ENCODE measurements at regions not wholly inside any gene's neighbourhood (a gene's known extent, or its start where the extent isn't known, plus 50 kb on each side); places are given as distances from the start of the nearest gene placed in this dataset.

GRCh38 chr2:81545626-81546025, 1241.1 kb upstream of the LRRTM1 start:
- Histone ChIP-seq H3K4me3 (replicated peaks; ENCODE audit: low read depth, low read length) (no peak overlapping the region), H3K36me3 (ENCODE audit: control insufficient read depth, insufficient read depth, low read length) (no peaks in the 10 kb centered on the region), H3K27me3 (replicated peaks; ENCODE audit: control insufficient read depth, insufficient read depth, low read length) (no peaks in the 10 kb centered on the region)
- TF ChIP-seq, protein P1, sequence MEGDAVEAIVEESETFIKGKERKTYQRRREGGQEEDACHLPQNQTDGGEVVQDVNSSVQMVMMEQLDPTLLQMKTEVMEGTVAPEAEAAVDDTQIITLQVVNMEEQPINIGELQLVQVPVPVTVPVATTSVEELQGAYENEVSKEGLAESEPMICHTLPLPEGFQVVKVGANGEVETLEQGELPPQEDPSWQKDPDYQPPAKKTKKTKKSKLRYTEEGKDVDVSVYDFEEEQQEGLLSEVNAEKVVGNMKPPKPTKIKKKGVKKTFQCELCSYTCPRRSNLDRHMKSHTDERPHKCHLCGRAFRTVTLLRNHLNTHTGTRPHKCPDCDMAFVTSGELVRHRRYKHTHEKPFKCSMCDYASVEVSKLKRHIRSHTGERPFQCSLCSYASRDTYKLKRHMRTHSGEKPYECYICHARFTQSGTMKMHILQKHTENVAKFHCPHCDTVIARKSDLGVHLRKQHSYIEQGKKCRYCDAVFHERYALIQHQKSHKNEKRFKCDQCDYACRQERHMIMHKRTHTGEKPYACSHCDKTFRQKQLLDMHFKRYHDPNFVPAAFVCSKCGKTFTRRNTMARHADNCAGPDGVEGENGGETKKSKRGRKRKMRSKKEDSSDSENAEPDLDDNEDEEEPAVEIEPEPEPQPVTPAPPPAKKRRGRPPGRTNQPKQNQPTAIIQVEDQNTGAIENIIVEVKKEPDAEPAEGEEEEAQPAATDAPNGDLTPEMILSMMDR (IDR thresholded peaks at IDR 0.05; ENCODE audit: insufficient read depth, low read length, poor library complexity, severe bottlenecking) = no peak
- no peak for DNase-seq (ENCODE audit: extremely low read depth, insufficient read length)

GRCh38 chr2:81542119-81542518, 1237.6 kb upstream of the LRRTM1 start:
- TF ChIP-seq, protein P1 (IDR thresholded peaks at IDR 0.05; ENCODE audit: insufficient read depth, low read length, poor library complexity, severe bottlenecking) = no peak
- Histone ChIP-seq H3K36me3 (ENCODE audit: control insufficient read depth, insufficient read depth, low read length) (no peaks in the 10 kb centered on the region), H3K27me3 (replicated peaks; ENCODE audit: control insufficient read depth, insufficient read depth, low read length) (no peaks in the 10 kb centered on the region), H3K4me3 (replicated peaks; ENCODE audit: low read depth, low read length) (no peak overlapping the region)
- no peak for DNase-seq (ENCODE audit: extremely low read depth, insufficient read length)

DNA sequence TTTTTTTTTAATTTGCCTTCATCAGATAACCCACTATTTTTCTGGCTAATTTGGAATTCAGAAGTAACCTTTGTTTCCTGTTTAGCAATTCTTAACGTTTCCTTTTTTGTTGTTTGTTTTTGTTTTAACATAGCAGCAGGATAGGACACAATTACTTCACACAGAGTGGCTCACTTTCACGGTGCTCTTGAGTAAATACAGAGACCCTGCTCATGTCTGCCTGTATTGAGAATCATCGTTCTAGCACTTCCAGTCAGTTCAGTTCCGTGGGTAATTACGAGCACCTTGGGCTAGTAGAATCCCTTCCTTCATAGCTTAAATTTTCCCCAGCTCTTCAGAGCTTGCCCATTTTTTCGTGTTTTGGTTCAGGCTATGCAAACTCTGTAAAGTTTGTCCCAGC, 1225.4 kb upstream of the LRRTM1 start:
- TF ChIP-seq, protein P1 (IDR thresholded peaks at IDR 0.05; ENCODE audit: insufficient read depth, low read length, poor library complexity, severe bottlenecking) = no peak
- DNase-seq (ENCODE audit: extremely low read depth, insufficient read length) = no peak
- no peaks in the 10 kb centered on the region for H3K27me3 ChIP-seq (replicated peaks; ENCODE audit: control insufficient read depth, insufficient read depth, low read length)
- no peak overlapping the region for H3K4me3 ChIP-seq (replicated peaks; ENCODE audit: low read depth, low read length)
- no peaks in the 10 kb centered on the region for H3K36me3 ChIP-seq (ENCODE audit: control insufficient read depth, insufficient read depth, low read length)

DNA sequence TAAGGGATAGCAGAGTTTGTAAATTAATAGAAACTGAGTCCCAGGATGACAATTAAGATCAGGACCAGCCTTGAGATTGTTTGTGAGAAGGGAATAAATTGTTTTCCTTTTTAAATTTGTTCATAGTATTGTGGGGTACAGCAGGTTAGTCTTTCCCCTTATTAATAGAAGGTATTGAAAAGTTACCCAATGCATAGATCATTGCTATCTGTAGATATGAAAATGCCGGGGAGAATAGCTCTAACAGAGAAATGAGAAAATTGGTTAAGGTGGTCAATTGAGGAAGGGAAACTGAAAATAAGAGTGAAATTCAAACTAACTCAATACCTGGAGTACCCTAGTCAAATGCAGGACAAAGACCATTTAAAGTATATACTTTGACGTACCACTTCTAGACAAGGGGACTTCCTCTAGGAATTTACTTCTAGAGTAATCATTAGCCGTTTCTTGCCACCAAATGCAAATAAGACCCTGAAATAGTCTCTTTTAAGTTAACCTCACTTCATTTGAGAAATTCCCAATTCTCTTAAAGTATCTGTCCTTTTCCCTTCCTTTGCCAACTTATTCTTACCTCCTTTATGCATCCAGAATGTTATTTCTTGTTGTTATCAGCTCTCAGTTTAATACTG, 1224.4 kb upstream of the LRRTM1 start:
- no peak for DNase-seq (ENCODE audit: extremely low read depth, insufficient read length)
- Histone ChIP-seq H3K36me3 (ENCODE audit: control insufficient read depth, insufficient read depth, low read length) (no peaks in the 10 kb centered on the region), H3K4me3 (replicated peaks; ENCODE audit: low read depth, low read length) (no peak overlapping the region), H3K27me3 (replicated peaks; ENCODE audit: control insufficient read depth, insufficient read depth, low read length) (no peaks in the 10 kb centered on the region)
- TF ChIP-seq, protein P1 (IDR thresholded peaks at IDR 0.05; ENCODE audit: insufficient read depth, low read length, poor library complexity, severe bottlenecking) = no peak

DNA sequence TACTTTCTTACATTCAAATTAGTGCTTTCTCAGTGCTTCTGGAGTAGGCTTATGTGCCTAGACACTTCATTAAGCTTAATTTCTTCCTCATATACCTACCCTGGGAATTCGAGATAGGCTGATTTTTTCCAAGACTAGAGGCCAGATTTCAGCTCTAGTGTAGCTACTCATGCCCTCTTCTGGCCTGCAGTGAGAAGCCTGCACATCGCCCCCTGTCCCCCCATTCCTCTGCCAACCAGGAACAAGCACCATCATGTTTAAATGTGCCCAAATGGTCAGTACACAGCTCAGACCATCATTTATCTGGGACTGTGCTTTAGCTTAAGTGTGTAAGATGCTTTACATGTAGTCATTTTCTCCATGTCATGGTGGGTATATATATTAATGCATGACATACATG, 1218.8 kb upstream of the LRRTM1 start:
- no peak for DNase-seq (ENCODE audit: extremely low read depth, insufficient read length)

More for the DNA sequence above, 1218.8 kb upstream of the LRRTM1 start:
- Histone ChIP-seq H3K27me3 (replicated peaks; ENCODE audit: control insufficient read depth, insufficient read depth, low read length) (no peaks in the 10 kb centered on the region), H3K4me3 (replicated peaks; ENCODE audit: low read depth, low read length) (no peak overlapping the region), H3K36me3 (ENCODE audit: control insufficient read depth, insufficient read depth, low read length) (no peaks in the 10 kb centered on the region)
- TF ChIP-seq, protein P1 (IDR thresholded peaks at IDR 0.05; ENCODE audit: insufficient read depth, low read length, poor library complexity, severe bottlenecking) = no peak
